Head of caudate nucleus (tissue), 42 donors: ENCODE measurements at regions not wholly inside any gene's neighbourhood (a gene's known extent, or its start where the extent isn't known, plus 50 kb on each side); places are given as distances from the start of the nearest gene placed in this dataset.
"Not testable (repeated sequence)": the region's sequence is repeated elsewhere in the genome, so short reads cannot be mapped to it uniquely, and the experiment has no call there.

Source experiments
- DNase-seq, 42 donors: peaks; one replicate each; pipeline versions ENCODE4 v3.0.0 to v3.0.0-alpha.2; 2020 to 2021; ENCODE audit warnings: mixed read lengths in 7 of 42
- intact Hi-C: fragments of 100-400 bp; cut with DNase I; formaldehyde crosslinking; loops from one replicate; pipeline ENCODE4 v1.15.0; 2022

GRCh38 chr12:88677464-88677863, 97.2 kb upstream of the KITLG start:
- intact Hi-C loops, result no loop called here
- no peak for DNase-seq

- intact Hi-C loops, DNase-seq: not testable (repeated sequence)
Observed at GRCh38 chr12:88667615-88668014, 87.3 kb upstream of the KITLG start.

DNA sequence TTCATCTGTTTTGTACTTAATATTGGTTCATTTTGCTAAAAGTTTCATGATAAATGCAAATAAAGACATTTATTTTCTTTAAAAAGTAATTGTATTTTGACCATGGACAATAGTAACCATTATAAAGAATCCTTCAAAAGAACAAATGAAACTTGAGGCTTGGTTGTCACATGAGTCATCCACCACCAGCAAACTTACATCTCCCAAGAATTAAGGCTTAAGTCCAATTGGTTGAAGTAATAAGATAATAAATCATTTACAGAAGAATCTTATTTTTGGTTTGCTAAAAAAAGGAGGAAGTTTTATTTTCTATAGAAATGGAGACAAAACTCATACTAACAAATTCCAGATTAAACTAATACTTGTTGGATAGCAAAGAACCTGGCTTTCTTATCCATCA, 84.8 kb upstream of the KITLG start:
- no peak for DNase-seq
- intact Hi-C loops, result no loop called here

DNA sequence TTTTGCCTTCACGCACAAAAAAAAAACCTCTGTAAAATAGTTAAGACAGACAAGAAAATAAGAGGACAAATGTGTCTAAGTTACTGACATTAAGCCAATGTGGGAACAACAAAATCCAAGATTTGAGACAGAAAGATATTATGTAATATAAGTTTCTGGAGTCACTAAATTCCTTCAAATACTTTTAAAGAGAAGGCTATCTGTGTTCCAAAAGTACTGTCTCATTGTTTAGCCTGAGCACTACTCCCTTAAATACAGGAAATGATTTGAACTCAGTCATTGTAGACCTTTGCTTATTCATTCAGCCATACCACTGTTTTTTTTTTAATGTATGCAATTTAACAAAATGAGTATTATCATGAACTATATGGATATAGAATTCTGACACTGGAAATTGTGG, 82.7 kb upstream of the KITLG start:
- intact Hi-C loops, result no loop called here
- DNase-seq, result no peak

DNA sequence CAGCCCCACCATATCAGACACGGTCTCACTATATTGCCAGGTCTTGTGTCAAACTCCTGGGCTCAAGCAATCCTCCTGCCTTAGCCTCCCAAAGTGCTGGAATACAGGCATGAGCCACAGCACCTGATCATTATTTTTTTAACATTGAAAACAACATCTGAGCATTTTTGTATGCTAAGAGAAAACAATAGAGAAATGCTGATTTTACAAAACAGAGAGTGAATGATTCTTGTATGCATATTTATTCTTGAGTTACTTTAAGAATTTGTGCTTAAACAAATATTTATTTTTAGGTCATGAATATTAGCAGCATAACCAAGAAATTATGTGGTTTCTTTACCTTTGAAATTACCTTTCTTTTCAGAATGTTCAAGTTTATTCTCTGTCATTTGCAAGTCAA, 81.8 kb upstream of the KITLG start:
- DNase-seq, result no peak
- intact Hi-C loops, result no loop called here

GRCh38 chr12:88658009-88658408, 77.7 kb upstream of the KITLG start:
- intact Hi-C loops, result no loop called here
- DNase-seq, result no peak

DNA sequence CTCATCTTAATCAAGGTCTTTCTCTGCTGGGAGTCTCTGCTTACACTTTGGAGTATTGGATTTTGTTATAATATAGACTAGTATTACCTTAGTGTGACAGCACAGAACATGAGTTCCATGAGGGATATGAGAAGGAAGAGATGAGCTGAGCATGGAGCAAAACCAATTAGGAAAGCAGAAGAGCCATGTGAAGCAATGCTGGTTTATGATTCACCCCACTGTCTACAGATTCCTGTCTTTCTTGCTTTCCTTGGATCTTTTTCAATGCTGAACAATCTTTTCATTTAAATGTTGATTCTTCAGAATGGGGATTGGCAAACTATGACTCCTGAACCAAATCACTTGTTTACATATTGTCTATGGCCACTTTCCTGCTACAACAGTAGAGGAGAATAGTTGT, 70.4 kb upstream of the KITLG start:
- no peak for DNase-seq
- intact Hi-C loops, result no loop called here

DNA sequence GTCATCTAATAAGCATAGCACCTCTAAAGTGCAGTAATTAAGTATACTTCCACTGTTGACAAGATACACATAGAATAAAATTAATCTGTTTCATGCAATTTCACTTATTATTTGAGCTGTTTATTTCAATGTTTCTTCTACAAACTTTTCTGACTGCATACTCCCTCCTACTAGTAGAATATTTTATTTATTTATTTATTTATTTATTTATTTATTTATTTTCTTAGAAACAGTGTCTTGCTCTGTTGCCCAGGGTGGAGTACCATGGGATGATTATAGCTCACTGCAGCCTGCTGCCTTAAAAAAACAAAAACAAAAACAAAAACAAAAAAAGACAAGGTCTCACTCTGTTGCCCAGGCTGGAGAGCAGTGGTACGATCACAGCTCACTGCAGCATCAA, 68.4 kb upstream of the KITLG start:
- DNase-seq, result no peak
- intact Hi-C loops, result no loop called here

DNA sequence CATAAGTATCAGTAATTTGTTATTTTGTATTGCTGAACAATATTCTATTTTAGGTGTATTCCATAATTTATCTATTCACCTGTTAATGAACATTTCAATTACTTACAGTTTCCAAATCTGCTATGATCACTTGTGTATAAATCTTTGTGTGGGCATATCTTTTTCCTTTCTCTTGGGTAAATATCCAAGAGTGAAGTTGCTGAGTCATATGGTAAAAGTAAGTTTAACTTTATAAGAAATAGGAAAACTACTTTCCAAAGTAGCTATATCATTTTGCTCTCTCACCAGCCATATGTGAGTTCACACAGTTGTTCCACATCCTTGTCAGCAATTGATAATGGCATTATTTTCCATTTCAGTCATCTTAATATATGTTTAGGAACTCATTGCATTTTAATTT, 66.6 kb upstream of the KITLG start:
- intact Hi-C loops, result no loop called here
- no peak for DNase-seq

- no peak for DNase-seq
- intact Hi-C loops, result no loop called here
Observed at GRCh38 chr12:88645816-88646215, 65.5 kb upstream of the KITLG start.

GRCh38 chr12:88644946-88645702, 64.9 kb upstream of the KITLG start:
- intact Hi-C loops, result no loop called here
- DNase-seq, result no peak

DNA sequence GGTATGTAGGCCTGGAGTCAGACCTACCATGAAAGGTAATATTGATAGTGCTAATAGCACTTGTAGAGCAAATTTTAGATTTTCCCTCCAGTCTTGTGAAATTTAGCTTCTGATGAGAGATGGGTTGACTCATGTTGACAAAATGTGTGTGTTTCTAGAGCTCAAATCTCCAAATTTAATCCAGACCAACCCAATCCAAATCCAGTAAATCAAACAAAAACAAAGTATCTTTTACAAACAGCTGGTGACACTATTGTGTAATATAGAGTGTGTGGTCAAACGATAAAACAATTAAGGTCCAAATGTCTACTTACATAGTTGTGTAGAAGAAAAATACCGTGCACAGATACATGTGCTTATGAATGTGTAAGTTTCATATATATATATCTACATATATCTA, 63.4 kb upstream of the KITLG start:
- intact Hi-C loops, result no loop called here
- no peak for DNase-seq

- intact Hi-C loops, result no loop called here
- DNase-seq, result no peak
Observed at GRCh38 chr12:88642675-88643431, 62.6 kb upstream of the KITLG start.

- DNase-seq, result no peak
- intact Hi-C loops, result no loop called here
Observed at GRCh38 chr12:88638966-88639760, 58.9 kb upstream of the KITLG start.

DNA sequence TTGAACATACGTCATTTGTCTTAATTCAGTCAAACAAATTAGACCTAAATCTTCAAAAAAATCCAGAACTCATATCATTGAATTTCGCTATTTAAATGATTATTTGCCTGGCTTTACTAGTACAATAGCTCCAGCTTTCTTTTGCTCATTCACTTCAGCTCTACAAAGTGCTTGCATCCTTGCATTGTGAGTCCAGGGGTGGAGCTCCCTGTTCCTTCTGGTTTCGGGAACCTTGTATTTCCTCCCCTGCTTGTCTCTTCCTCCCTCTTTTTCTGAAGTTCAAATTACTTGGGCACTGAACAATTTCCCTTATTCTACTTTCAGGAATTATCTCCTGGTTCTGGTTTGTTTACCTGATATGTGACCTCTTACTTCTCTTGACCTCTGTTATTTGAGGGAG, 58.1 kb upstream of the KITLG start:
- intact Hi-C loops, result no loop called here
- DNase-seq, result no peak

- intact Hi-C loops, result no loop called here
- DNase-seq, result no peak
Observed at GRCh38 chr12:88634008-88634407, 53.7 kb upstream of the KITLG start.

DNA sequence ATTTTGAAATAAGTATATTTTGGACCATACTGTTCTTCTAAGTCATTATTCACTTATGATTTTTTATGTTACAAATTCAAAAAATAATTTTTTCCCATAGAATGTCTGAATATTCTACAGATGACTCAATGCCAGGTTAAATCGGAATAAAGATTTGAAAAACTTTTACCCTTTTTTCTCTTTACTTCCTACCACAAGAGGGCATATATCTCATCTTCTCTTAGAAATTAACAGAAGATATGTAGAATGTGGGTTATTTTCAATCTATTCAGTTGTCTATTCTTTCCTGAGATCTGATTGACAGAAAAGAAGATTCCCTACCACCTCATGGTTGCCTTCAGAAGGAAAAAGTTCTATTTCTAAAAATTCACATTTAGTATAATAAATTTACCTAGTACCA, 53.0 kb upstream of the KITLG start:
- intact Hi-C loops, result no loop called here
- DNase-seq, result no peak

GRCh38 chr12:88630561-88630960, 50.3 kb upstream of the KITLG start:
- DNase-seq, result no peak
- intact Hi-C loops, result no loop called here
